ENCODE measurements at regions not wholly inside any gene's neighbourhood (a gene's known extent, or its start where the extent isn't known, plus 50 kb on each side); places are given as distances from the start of the nearest gene placed in this dataset.

- TF ChIP-seq, protein P1, sequence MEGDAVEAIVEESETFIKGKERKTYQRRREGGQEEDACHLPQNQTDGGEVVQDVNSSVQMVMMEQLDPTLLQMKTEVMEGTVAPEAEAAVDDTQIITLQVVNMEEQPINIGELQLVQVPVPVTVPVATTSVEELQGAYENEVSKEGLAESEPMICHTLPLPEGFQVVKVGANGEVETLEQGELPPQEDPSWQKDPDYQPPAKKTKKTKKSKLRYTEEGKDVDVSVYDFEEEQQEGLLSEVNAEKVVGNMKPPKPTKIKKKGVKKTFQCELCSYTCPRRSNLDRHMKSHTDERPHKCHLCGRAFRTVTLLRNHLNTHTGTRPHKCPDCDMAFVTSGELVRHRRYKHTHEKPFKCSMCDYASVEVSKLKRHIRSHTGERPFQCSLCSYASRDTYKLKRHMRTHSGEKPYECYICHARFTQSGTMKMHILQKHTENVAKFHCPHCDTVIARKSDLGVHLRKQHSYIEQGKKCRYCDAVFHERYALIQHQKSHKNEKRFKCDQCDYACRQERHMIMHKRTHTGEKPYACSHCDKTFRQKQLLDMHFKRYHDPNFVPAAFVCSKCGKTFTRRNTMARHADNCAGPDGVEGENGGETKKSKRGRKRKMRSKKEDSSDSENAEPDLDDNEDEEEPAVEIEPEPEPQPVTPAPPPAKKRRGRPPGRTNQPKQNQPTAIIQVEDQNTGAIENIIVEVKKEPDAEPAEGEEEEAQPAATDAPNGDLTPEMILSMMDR (IDR thresholded peaks at IDR 0.05; ENCODE audit: control insufficient read depth, extremely low read depth, insufficient read depth) = no peak
- no peak overlapping the region for H3K4me3 ChIP-seq (ENCODE audit: low read depth, low read length)
- DNase-seq (ENCODE audit: low read depth) = no peak
These were observed 87.4 kb upstream of the NFIA start for GRCh38 chr1:60994828-60995492.

DNA sequence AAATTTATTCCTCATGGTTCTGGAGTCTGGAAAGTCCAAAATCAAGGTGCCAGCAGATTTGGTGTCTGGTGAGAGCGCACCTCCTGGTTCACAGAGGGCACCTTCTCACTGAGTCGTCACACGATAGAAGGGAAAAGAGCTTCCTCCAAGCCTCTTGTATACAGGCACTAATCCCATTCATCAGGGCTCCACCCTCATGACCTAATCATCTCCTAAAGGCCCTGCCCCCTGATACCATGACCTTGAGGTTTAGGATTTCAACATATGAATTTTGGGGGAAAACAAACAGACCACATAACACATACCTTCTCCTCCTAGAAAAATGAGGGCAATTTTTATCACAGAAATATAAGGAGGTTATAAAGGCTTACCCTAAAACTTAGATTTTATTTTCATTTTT lies 88.0 kb upstream of the NFIA start:
- DNase-seq (ENCODE audit: low read depth) = no peak
- TF ChIP-seq, protein P1 (IDR thresholded peaks at IDR 0.05; ENCODE audit: control insufficient read depth, extremely low read depth, insufficient read depth) = no peak
- no peak overlapping the region for H3K4me3 ChIP-seq (ENCODE audit: low read depth, low read length)

- DNase-seq (ENCODE audit: low read depth) = no peak
- TF ChIP-seq, protein P1 (IDR thresholded peaks at IDR 0.05; ENCODE audit: control insufficient read depth, extremely low read depth, insufficient read depth) = no peak
- no peak overlapping the region for H3K4me3 ChIP-seq (ENCODE audit: low read depth, low read length)
These were observed 90.2 kb upstream of the NFIA start for GRCh38 chr1:60992165-60992564.

- H3K4me3 ChIP-seq (ENCODE audit: low read depth, low read length) = no peak overlapping the region
- no peak for DNase-seq (ENCODE audit: low read depth)
- TF ChIP-seq, protein P1 (IDR thresholded peaks at IDR 0.05; ENCODE audit: control insufficient read depth, extremely low read depth, insufficient read depth) = no peak
These were observed 91.7 kb upstream of the NFIA start for GRCh38 chr1:60990714-60991090.

- DNase-seq (ENCODE audit: low read depth) = no peak
- TF ChIP-seq, protein P1 (IDR thresholded peaks at IDR 0.05; ENCODE audit: control insufficient read depth, extremely low read depth, insufficient read depth) = no peak
- H3K4me3 ChIP-seq (ENCODE audit: low read depth, low read length) = no peak overlapping the region
These were observed 92.3 kb upstream of the NFIA start for GRCh38 chr1:60989749-60990713.

- DNase-seq (ENCODE audit: low read depth) = no peak
- no peak overlapping the region for H3K4me3 ChIP-seq (ENCODE audit: low read depth, low read length)
- TF ChIP-seq, protein P1 (IDR thresholded peaks at IDR 0.05; ENCODE audit: control insufficient read depth, extremely low read depth, insufficient read depth) = no peak
These were observed 93.5 kb upstream of the NFIA start for GRCh38 chr1:60988891-60989290.
